Activated T-cell treated with anti-CD3 and anti-CD28 coated beads, Interleukin-2, amount 50 U/mL, for 72 hours (primary cell): ENCODE measurements at regions not wholly inside any gene's neighbourhood (a gene's known extent, or its start where the extent isn't known, plus 50 kb on each side); places are given as distances from the start of the nearest gene placed in this dataset.

ENCODE experiments used
- ATAC-seq, 2 donors: fragments of 150-1000 bp; cut with Tn5 transposase; replicated peaks in 1 of 2; 2 replicates each; pipeline ENCODE4 v1.10.0; 2021; ENCODE audit warnings: moderate library complexity in 2 of 2, mild to moderate bottlenecking in 1 of 2
- DNase-seq, 2 donors: peaks; one replicate each; pipeline ENCODE4 v3.0.0; 2021 to 2022; ENCODE audit warnings: mixed read lengths in 1 of 2
- H3K27ac Mint-ChIP-seq: one replicate; pipeline ENCODE4 v1.8.0; 2022; ENCODE audit warnings: mild to moderate bottlenecking, moderate library complexity, mixed read lengths
- H3K27me3 Mint-ChIP-seq: one replicate; pipeline ENCODE4 v1.8.0; 2022; ENCODE audit warnings: low read depth, mixed read lengths
- H3K36me3 Mint-ChIP-seq, 2 donors: one replicate each; pipeline ENCODE4 v1.8.0; 2022; ENCODE audit warnings: mixed read lengths in 2 of 2, mild to moderate bottlenecking in 1 of 2; ENCODE audit not compliant: insufficient read depth in 2 of 2
- H3K4me1 Mint-ChIP-seq: one replicate; pipeline ENCODE4 v1.8.0; 2022; ENCODE audit warnings: low read depth, mixed read lengths
- H3K4me3 Mint-ChIP-seq, 2 donors: one replicate each; pipeline ENCODE4 v1.8.0; 2022; ENCODE audit warnings: mild to moderate bottlenecking in 2 of 2, mixed read lengths in 2 of 2, moderate library complexity in 2 of 2
- H3K9me3 Mint-ChIP-seq, 2 donors: one replicate each; pipeline ENCODE4 v1.8.0; 2022; ENCODE audit warnings: mixed read lengths in 2 of 2

DNA sequence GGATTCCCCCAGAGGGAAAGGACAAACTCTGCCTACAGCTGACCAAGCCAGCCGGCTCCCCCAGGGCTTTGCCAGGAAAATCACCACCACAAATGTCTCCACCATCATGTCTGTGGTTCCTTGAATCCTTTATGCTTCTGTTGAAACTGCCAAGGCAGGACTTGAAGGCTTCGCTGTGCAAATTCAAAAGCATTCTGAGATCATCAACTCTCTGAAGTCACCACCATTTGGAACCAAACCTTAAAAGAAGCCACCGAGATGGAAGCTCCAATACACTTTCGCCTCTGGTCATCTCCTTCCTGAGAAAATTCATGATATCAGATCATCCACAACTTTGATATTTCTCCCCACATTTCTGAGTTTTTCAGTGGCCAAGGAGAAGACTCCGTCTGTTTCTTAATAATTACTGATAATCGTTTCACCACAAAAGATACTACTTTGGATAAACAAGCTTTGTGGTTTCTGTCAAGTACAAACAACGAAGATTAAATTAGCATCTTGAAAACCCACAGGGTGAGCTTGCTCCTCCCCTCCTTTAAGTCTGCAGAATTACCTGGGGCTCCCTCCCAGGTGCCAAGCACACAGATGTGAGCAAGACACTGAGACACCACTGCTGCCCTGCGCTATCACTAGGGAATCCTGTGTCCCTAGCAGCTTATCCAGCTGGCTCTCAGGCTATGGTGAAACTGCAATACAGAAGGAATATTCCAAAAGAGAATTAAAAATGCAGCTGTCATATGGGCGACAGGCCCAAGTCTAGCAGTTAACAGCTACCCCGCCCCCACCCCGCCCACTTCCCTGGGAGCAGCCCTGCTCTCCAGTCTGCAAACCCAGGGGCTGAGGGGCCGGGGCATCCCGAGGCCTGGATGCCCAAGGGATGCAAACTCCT is 125.0 kb upstream of the TBL1X start:
- Mint-ChIP-seq H3K4me1 (peaks cover 45% of the 10 kb centered on the region), H3K27me3 (peaks cover 7% of the 10 kb centered on the region), H3K27ac (no peak overlapping the region), H3K36me3 (peaks cover 2% of the 10 kb centered on the region in 2 donors), H3K4me3 (peak overlapping the region; percentile 38 to 57), H3K9me3 (no peaks in the 10 kb centered on the region)
- DNase-seq (no peak), ATAC-seq (no peak)

DNA sequence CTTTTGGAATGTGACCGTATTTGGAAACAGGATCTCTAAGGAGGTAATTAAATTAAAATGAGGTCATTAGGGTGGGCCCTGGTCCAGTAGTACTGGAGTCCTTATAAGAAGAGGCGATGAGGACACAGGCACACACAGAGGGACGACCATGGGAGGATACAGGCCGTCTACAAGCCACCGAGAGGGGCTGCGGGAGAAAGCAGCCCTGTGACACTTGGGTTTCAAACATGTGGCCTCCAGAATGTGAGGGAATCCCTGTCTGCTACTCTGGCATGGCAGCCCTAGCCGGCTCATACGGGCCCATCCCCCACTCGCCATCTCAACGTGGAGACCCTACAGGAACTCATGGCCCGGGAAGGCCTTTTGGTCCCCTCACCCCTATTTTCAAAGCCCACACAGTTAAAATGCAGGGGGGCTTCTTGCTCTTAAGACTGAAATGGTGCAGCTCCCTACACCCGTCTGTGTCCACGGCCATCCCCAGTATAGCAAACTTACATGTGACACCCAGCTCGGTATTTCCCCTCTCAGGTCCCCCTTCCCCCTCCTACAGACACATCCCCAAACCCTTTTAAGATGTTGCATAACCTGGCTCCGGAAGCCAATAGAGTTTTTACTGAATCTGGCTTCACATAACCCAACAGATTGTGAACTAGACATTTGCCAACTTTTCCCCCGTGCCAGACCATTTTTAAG is 124.1 kb upstream of the TBL1X start:
- H3K4me3 Mint-ChIP-seq, result peak overlapping the region; percentile 38 to 88
- H3K27ac Mint-ChIP-seq, result peak overlapping the region; percentile 90
- peaks cover 3% of the 10 kb centered on the region for H3K27me3 Mint-ChIP-seq
- ATAC-seq, result peak; percentile 59 to 60
- peaks cover 2% of the 10 kb centered on the region in 2 donors for H3K36me3 Mint-ChIP-seq
- H3K4me1 Mint-ChIP-seq, result peaks cover 43% of the 10 kb centered on the region
- no peaks in the 10 kb centered on the region for H3K9me3 Mint-ChIP-seq
- peak; percentile 20 to 39 for DNase-seq

GRCh38 chrX:9341291-9342201 is 123.3 kb upstream of the TBL1X start:
- ATAC-seq (peak; percentile 85 to 90), DNase-seq (peak; percentile 53 to 76)
- peaks cover 39% of the 10 kb centered on the region for H3K4me1 Mint-ChIP-seq
- H3K27ac Mint-ChIP-seq, result peak overlapping the region; percentile 90
- peak overlapping the region; percentile 38 to 88 for H3K4me3 Mint-ChIP-seq
- H3K27me3 Mint-ChIP-seq, result no peaks in the 10 kb centered on the region
- no peaks in the 10 kb centered on the region for H3K9me3 Mint-ChIP-seq
- H3K36me3 Mint-ChIP-seq, result peaks cover 2% of the 10 kb centered on the region in 2 donors

DNA sequence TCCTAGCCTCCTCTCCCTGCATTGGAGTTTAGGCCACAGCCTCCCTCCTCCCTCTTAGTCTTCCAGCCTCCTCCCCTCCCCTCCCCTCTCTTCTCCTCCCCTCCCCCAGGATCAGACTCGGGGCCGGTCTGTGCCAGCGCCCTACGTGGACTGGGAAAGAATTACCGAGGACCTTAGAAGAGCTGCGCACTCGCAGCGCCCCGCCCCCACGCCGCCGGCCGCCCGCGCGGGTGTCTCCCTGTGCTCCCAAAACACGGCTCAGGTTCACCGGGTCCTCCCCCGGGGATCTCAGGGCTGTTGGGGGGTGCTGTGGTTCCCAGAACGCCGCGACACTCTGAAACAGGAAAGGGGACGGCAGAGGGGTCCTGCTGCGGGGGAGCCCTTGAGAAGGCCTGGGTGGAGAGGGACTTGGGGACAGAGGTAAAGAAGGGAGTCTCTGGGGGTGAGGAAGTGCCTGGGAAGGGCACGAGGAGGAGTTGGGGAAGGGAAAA is 122.3 kb upstream of the TBL1X start:
- H3K36me3 Mint-ChIP-seq, result peaks cover 0 to 2% of the 10 kb centered on the region in 2 donors
- ATAC-seq (peak; percentile 30 to 57), DNase-seq (peak; percentile 50 to 56)
- peak overlapping the region; percentile 71 for H3K4me3 Mint-ChIP-seq
- H3K27ac Mint-ChIP-seq, result no peak overlapping the region
- H3K9me3 Mint-ChIP-seq, result no peaks in the 10 kb centered on the region
- peaks cover 34% of the 10 kb centered on the region for H3K4me1 Mint-ChIP-seq
- H3K27me3 Mint-ChIP-seq, result no peaks in the 10 kb centered on the region

DNA sequence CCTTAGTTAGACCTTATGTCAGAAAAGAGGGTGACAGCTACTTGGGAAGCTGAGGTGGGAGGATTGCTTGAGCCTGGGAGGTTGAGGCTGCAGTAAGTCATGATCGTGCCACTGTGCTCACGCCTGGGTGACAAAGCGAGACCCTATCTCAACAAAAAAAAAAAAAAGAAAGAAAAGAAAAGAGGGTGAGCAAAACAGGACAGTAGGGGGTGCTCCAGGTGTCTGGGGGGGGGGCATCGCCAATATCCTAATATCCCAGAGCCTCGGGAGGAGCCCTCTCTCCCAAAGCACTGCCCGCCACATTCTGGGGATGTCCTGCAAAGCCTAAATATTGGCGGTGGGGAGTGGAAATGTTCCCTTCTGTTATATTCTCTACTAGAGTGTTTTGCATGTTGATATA is 120.9 kb upstream of the TBL1X start:
- Mint-ChIP-seq H3K36me3 (no peaks in the 10 kb centered on the region), H3K27me3 (no peaks in the 10 kb centered on the region), H3K4me1 (peaks cover 32% of the 10 kb centered on the region), H3K9me3 (no peaks in the 10 kb centered on the region), H3K27ac (no peak overlapping the region), H3K4me3 (no peak overlapping the region)
- ATAC-seq (no peak), DNase-seq (no peak)

- ATAC-seq (no peak), DNase-seq (no peak)
- Mint-ChIP-seq H3K27me3 (no peaks in the 10 kb centered on the region), H3K4me3 (no peak overlapping the region), H3K4me1 (peaks cover 14% of the 10 kb centered on the region), H3K36me3 (no peaks in the 10 kb centered on the region), H3K27ac (no peak overlapping the region), H3K9me3 (no peaks in the 10 kb centered on the region)
Observed at GRCh38 chrX:9345957-9346356, 118.9 kb upstream of the TBL1X start.

- Mint-ChIP-seq H3K27me3 (peaks cover 4% of the 10 kb centered on the region), H3K4me1 (peaks cover 31% of the 10 kb centered on the region), H3K27ac (no peak overlapping the region), H3K9me3 (peaks cover 0 to 2% of the 10 kb centered on the region in 2 donors), H3K4me3 (no peak overlapping the region), H3K36me3 (no peaks in the 10 kb centered on the region)
- ATAC-seq (no peak), DNase-seq (no peak)
Observed at GRCh38 chrX:9349572-9350494, 115.0 kb upstream of the TBL1X start.

- peaks cover 4 to 6% of the 10 kb centered on the region in 2 donors for H3K9me3 Mint-ChIP-seq
- H3K36me3 Mint-ChIP-seq, result peaks cover under 1 to 3% of the 10 kb centered on the region in 2 donors
- peaks cover 7% of the 10 kb centered on the region for H3K27me3 Mint-ChIP-seq
- ATAC-seq (no peak), DNase-seq (no peak)
- H3K27ac Mint-ChIP-seq, result no peak overlapping the region
- no peak overlapping the region for H3K4me3 Mint-ChIP-seq
- peaks cover 36% of the 10 kb centered on the region for H3K4me1 Mint-ChIP-seq
Observed at GRCh38 chrX:9351126-9351525, 113.7 kb upstream of the TBL1X start.

DNA sequence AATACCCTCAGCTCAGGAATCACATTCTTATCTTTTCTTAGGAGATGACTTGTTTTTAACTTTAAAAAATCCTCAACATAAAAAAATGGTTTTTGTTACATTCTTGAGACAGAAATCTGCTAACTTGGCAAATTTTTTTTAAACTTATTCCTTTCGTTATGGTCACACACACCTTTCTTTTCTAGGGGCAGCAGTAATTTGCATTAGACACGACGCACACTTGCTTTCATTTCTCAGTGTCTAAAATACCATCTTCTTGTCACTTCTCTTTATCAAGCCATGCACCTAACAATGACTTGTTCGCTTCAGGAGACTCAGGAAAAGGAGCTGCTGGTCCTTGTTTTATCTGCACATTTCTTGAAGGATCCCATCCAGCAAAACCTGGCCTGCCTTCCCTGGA is 112.6 kb upstream of the TBL1X start:
- Mint-ChIP-seq H3K36me3 (peaks cover 1 to 3% of the 10 kb centered on the region in 2 donors), H3K9me3 (peaks cover 8% of the 10 kb centered on the region in 2 donors), H3K4me3 (peak overlapping the region; percentile 71 to 96), H3K27ac (peak overlapping the region; percentile 97), H3K27me3 (peaks cover 13% of the 10 kb centered on the region), H3K4me1 (peaks cover 41% of the 10 kb centered on the region)
- DNase-seq, result no peak
- peak; percentile 14 to 30 for ATAC-seq

DNA sequence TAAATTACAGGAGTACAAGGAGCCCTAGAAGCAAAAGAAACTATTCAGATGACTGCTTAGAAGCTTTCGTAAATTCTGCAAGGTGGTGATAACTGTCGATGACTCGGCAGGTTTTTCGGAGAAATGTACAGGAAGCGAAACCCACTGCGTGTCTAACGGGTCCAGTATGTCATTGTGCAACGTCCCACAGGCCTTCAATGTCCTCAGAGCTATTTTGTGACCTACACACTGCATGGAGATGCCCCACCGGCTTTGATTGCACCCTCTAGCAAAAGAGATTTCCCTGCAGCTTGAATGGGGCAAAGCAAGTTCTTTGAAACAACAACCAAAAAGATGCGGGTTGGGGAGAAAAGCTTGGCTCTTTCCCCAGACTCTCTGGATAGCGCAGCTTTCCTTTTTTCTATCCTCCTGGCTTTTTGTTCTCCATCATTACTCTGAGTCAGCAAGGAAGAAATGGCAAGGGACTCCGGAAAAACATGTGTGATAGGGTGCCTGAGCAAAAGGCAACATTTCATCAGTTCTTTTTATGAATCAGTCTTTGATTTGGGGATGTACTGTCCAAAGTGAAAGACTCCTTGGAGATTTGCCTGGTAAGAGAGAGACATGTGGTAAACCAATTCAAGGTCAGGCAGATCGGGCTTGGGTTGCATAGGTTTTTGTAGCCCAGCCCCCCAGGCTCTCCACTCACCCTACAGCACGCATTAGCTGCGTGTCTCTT is 112.0 kb upstream of the TBL1X start:
- peak; percentile 60 to 74 for ATAC-seq
- Mint-ChIP-seq H3K27me3 (peaks cover 13% of the 10 kb centered on the region), H3K4me1 (peaks cover 41% of the 10 kb centered on the region), H3K36me3 (peaks cover 1 to 3% of the 10 kb centered on the region in 2 donors), H3K9me3 (peaks cover 8% of the 10 kb centered on the region in 2 donors), H3K4me3 (peak overlapping the region; percentile 71 to 96), H3K27ac (peak overlapping the region; percentile 97)
- DNase-seq, result peak; percentile 59 to 63

DNA sequence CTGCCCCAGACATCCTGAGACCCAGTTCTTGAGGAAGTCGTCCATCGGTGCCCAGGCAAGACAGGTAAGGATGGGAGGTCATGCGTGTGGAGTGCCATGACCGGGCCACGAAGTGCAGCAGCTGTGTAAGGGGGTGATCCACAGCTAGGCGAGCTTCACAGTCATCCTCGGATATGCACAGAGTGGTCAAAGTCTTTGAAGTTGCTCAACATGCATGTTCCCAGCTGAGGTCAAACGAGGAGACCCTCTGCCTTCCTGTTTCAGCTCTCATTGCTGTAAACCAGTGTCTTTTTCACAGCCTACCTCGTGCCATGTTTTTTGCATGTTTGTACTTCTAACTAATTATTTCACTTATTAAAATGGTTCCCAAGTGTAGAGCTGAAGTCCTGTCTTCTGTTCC is 109.9 kb upstream of the TBL1X start:
- peaks cover 1 to 3% of the 10 kb centered on the region in 2 donors for H3K36me3 Mint-ChIP-seq
- DNase-seq, result no peak
- H3K4me3 Mint-ChIP-seq, result no peak overlapping the region
- no peak overlapping the region for H3K27ac Mint-ChIP-seq
- peaks cover 41% of the 10 kb centered on the region for H3K4me1 Mint-ChIP-seq
- peaks cover 8% of the 10 kb centered on the region in 2 donors for H3K9me3 Mint-ChIP-seq
- H3K27me3 Mint-ChIP-seq, result peaks cover 13% of the 10 kb centered on the region
- no peak for ATAC-seq
